Fibroblast of skin of abdomen (primary cell): ENCODE measurements at regions not wholly inside any gene's neighbourhood (a gene's known extent, or its start where the extent isn't known, plus 50 kb on each side); places are given as distances from the start of the nearest gene placed in this dataset.
"Not testable (repeated sequence)": the region's sequence is repeated elsewhere in the genome, so short reads cannot be mapped to it uniquely, and the experiment has no call there.

Experiments
- DNase-seq: peaks from one replicate; pipeline ENCODE4 v3.0.0-alpha.2; 2013

GRCh38 chr7:153012203-153012602 lies 252.7 kb downstream of the ACTR3B start:
- DNase-seq: no peak

GRCh38 chr7:153017223-153017622 lies 257.7 kb downstream of the ACTR3B start:
- DNase-seq: no peak

- DNase-seq: no peak
These were observed 262.0 kb downstream of the ACTR3B start for GRCh38 chr7:153021542-153021941.

GRCh38 chr7:153022475-153023193 lies 263.1 kb downstream of the ACTR3B start:
- DNase-seq: no peak

- no peak for DNase-seq
These were observed 263.6 kb downstream of the ACTR3B start for GRCh38 chr7:153023194-153023592.

GRCh38 chr7:153027210-153027609 lies 267.7 kb downstream of the ACTR3B start:
- DNase-seq: no peak

- DNase-seq: no peak
These were observed 268.4 kb downstream of the ACTR3B start for GRCh38 chr7:153027904-153028303.

GRCh38 chr7:153030976-153031375 lies 271.4 kb downstream of the ACTR3B start:
- no peak for DNase-seq

GRCh38 chr7:153034791-153035190 lies 275.2 kb downstream of the ACTR3B start:
- DNase-seq: no peak

- DNase-seq: no peak
These were observed 277.0 kb downstream of the ACTR3B start for GRCh38 chr7:153036396-153037063.

- DNase-seq: no peak
These were observed 283.9 kb downstream of the ACTR3B start for GRCh38 chr7:153043440-153043839.

GRCh38 chr7:153044981-153045380 lies 285.4 kb downstream of the ACTR3B start:
- DNase-seq: no peak

GRCh38 chr7:153047079-153047959 lies 287.8 kb downstream of the ACTR3B start:
- DNase-seq: no peak

- no peak for DNase-seq
These were observed 292.7 kb downstream of the ACTR3B start for GRCh38 chr7:153052206-153052605.

- no peak for DNase-seq
These were observed 302.5 kb downstream of the ACTR3B start for GRCh38 chr7:153061910-153062528.

GRCh38 chr7:153065051-153065450 lies 305.5 kb downstream of the ACTR3B start:
- DNase-seq: no peak

- DNase-seq: no peak
These were observed 307.2 kb downstream of the ACTR3B start for GRCh38 chr7:153066711-153067110.

- DNase-seq: no peak
These were observed 310.6 kb downstream of the ACTR3B start for GRCh38 chr7:153070141-153070540.

- no peak for DNase-seq
These were observed 313.3 kb downstream of the ACTR3B start for GRCh38 chr7:153072806-153073205.

- not testable (repeated sequence) for DNase-seq
These were observed 316.7 kb downstream of the ACTR3B start for GRCh38 chr7:153076289-153076688.

- DNase-seq: no peak
These were observed 321.9 kb downstream of the ACTR3B start for GRCh38 chr7:153081496-153081895.

- DNase-seq: no peak
These were observed 324.7 kb downstream of the ACTR3B start for GRCh38 chr7:153084278-153084677.

- DNase-seq: no peak
These were observed 327.9 kb downstream of the ACTR3B start for GRCh38 chr7:153087498-153087897.
